IMR-90 (cell line): ENCODE measurements at regions not wholly inside any gene's neighbourhood (a gene's known extent, or its start where the extent isn't known, plus 50 kb on each side); places are given as distances from the start of the nearest gene placed in this dataset.

Experiments used
- ATAC-seq: fragments of 200-7000 bp; cut with Tn5 transposase; 2 replicates; pipeline ENCODE4 v1.9.1; 2020; ENCODE audit warnings: low read depth, mild to moderate bottlenecking, moderate library complexity
- BruUV-seq: library from RNA; stranded (reverse); fragments of 400-500 nt; replicated peaks from 2 replicates; lab custom pipeline; 2021; lab: Mats Ljungman, UMichigan
- CTCF ChIA-PET: fragments of 300-600 bp; formaldehyde crosslinking; extraction: SDS; loops from one replicate; lab custom pipeline; 2021; ENCODE audit warnings: antibody characterized with exemption; lab: Yijun Ruan, JAX
- POLR2A ChIA-PET: fragments of 300-600 bp; sonication (Branson Sonifier 250); formaldehyde crosslinking; loops from one replicate; lab custom pipeline; 2022; ENCODE audit warnings: antibody characterized with exemption; ENCODE audit not compliant: unreplicated experiment; lab: Charles Lee
- DNase-seq: peaks from one replicate; pipeline ENCODE4 v3.0.0; 2013
- H2AFZ ChIP-seq: replicated peaks from 2 replicates; pipeline ENCODE3; 2013; ENCODE audit warnings: low read length, mild to moderate bottlenecking; ENCODE audit not compliant: poor library complexity
- H2AK5ac ChIP-seq: 2 replicates; pipeline ENCODE4 v1.6.1; 2013; ENCODE audit warnings: low read depth, low read length, inconsistent platforms
- H2AK9ac ChIP-seq: replicated peaks from 2 replicates; pipeline ENCODE3; 2013; ENCODE audit warnings: mild to moderate bottlenecking, low read depth, low read length, moderate library complexity; ENCODE audit not compliant: poor library complexity
- H2BK120ac ChIP-seq: 2 replicates; pipeline ENCODE4 v1.6.1; 2013; ENCODE audit warnings: low read depth, low read length, inconsistent platforms
- H2BK15ac ChIP-seq: 3 replicates; pipeline ENCODE4 v1.6.1; 2013; ENCODE audit warnings: low read depth, low read length, inconsistent platforms
- H2BK20ac ChIP-seq: 2 replicates; pipeline ENCODE4 v1.6.1; 2013; ENCODE audit warnings: low read depth, mild to moderate bottlenecking, inconsistent platforms, low read length, moderate library complexity
- H2BK5ac ChIP-seq: 2 replicates; pipeline ENCODE4 v1.6.1; 2013; ENCODE audit warnings: mild to moderate bottlenecking, low read depth, low read length, inconsistent platforms; ENCODE audit not compliant: poor library complexity, severe bottlenecking
- H3K14ac ChIP-seq: replicated peaks from 2 replicates; pipeline ENCODE4 v1.6.1; 2013; ENCODE audit warnings: low read depth, low read length, inconsistent platforms
- H3K18ac ChIP-seq: 2 replicates; pipeline ENCODE4 v1.6.1; 2013; ENCODE audit warnings: low read depth, low read length, control low read depth
- H3K23ac ChIP-seq: 2 replicates; pipeline ENCODE4 v1.6.1; 2013; ENCODE audit warnings: low read depth, low read length, inconsistent platforms
- H3K27ac ChIP-seq: 2 replicates; pipeline ENCODE4 v1.5.1; 2013; ENCODE audit warnings: mild to moderate bottlenecking, control low read depth, low read length; ENCODE audit not compliant: insufficient read depth
- H3K27me3 ChIP-seq: 2 replicates; pipeline ENCODE4 v1.6.1; 2013; ENCODE audit warnings: low read length; ENCODE audit not compliant: control insufficient read depth, insufficient read depth
- H3K36me3 ChIP-seq: 2 replicates; pipeline ENCODE4 v1.6.1; 2013; ENCODE audit warnings: low read length, mixed read lengths; ENCODE audit not compliant: control insufficient read depth, insufficient read depth
- H3K4ac ChIP-seq: 2 replicates; pipeline ENCODE4 v1.6.1; 2013; ENCODE audit warnings: low read depth, low read length, inconsistent platforms
- H3K4me1 ChIP-seq: 2 replicates; pipeline ENCODE4 v1.6.1; 2013; ENCODE audit warnings: low read length, mixed read lengths; ENCODE audit not compliant: control insufficient read depth, insufficient read depth
- H3K4me2 ChIP-seq: 2 replicates; pipeline ENCODE4 v1.6.1; 2013; ENCODE audit warnings: low read depth, mild to moderate bottlenecking, control low read depth, low read length, moderate library complexity
- H3K4me3 ChIP-seq: 2 replicates; pipeline ENCODE4 v1.5.1; 2013; ENCODE audit warnings: low read depth, mild to moderate bottlenecking, control low read depth, low read length, moderate library complexity; ENCODE audit not compliant: insufficient read depth
- H3K56ac ChIP-seq: 2 replicates; pipeline ENCODE4 v1.6.1; 2013; ENCODE audit warnings: low read length, inconsistent platforms; ENCODE audit not compliant: insufficient read depth; ENCODE audit errors: extremely low read depth
- H3K79me1 ChIP-seq, 2 experiments: 2 replicates each; pipeline ENCODE4 v1.6.1; 2013; ENCODE audit warnings: low read length in 2 of 2, inconsistent platforms in 1 of 2, low read depth in 1 of 2
- H3K9ac ChIP-seq: 2 replicates; pipeline ENCODE4 v1.6.1; 2013; ENCODE audit warnings: low read depth, low read length, control low read depth
- H3K9me1 ChIP-seq: 2 replicates; pipeline ENCODE4 v1.6.1; 2013; ENCODE audit warnings: low read length, inconsistent platforms; ENCODE audit not compliant: insufficient read depth
- H3K9me3 ChIP-seq: 2 replicates; pipeline ENCODE4 v1.6.1; 2013; ENCODE audit warnings: low read length; ENCODE audit not compliant: control insufficient read depth, insufficient read depth
- H4K20me1 ChIP-seq: 2 replicates; pipeline ENCODE4 v1.6.1; 2013; ENCODE audit warnings: low read length, inconsistent platforms; ENCODE audit not compliant: insufficient read depth
- H4K5ac ChIP-seq: 2 replicates; pipeline ENCODE4 v1.6.1; 2013; ENCODE audit warnings: mild to moderate bottlenecking, low read depth, low read length, control low read depth
- H4K8ac ChIP-seq, 2 experiments: 2 replicates each; pipeline ENCODE4 v1.6.1; 2013; ENCODE audit warnings: low read depth in 2 of 2, low read length in 2 of 2, control low read depth in 1 of 2, inconsistent platforms in 1 of 2
- H4K91ac ChIP-seq: 2 replicates; pipeline ENCODE4 v1.6.1; 2013; ENCODE audit warnings: low read depth, low read length, inconsistent platforms; ENCODE audit not compliant: insufficient read depth
- BHLHE40 ChIP-seq: fragments of 150-350 bp; IDR thresholded peaks from 2 replicates; pipeline ENCODE4 v1.6.1; 2016; ENCODE audit warnings: mild to moderate bottlenecking, low read depth, low read length
- CEBPB ChIP-seq: IDR thresholded peaks from 2 replicates; pipeline ENCODE4 v1.6.1; 2012; ENCODE audit warnings: low read depth, low read length, improper control_type of control experiment
- CHD1 ChIP-seq: IDR thresholded peaks from 2 replicates; pipeline ENCODE4 v1.6.1; 2012; ENCODE audit warnings: low read depth, low read length, improper control_type of control experiment
- FOS ChIP-seq: fragments of 150-350 bp; IDR thresholded peaks from 2 replicates; pipeline ENCODE4 v1.6.1; 2016; ENCODE audit warnings: low read depth, low read length
- MAFK ChIP-seq: IDR thresholded peaks from 2 replicates; pipeline ENCODE4 v1.6.1; 2012; ENCODE audit warnings: low read depth, low read length, improper control_type of control experiment
- MAZ ChIP-seq: IDR thresholded peaks from 2 replicates; pipeline ENCODE4 v1.6.1; 2012; ENCODE audit warnings: low read depth, mild to moderate bottlenecking, low read length, improper control_type of control experiment, moderate library complexity, borderline replicate concordance
- MXI1 ChIP-seq: IDR thresholded peaks from 2 replicates; pipeline ENCODE4 v1.6.1; 2012; ENCODE audit warnings: low read depth, mild to moderate bottlenecking, low read length, moderate library complexity, borderline replicate concordance
- POLR2A ChIP-seq: IDR thresholded peaks from 2 replicates; pipeline ENCODE4 v1.6.1; 2012; ENCODE audit warnings: mild to moderate bottlenecking, low read depth, low read length
- RAD21 ChIP-seq: IDR thresholded peaks from 2 replicates; pipeline ENCODE4 v1.6.1; 2012; ENCODE audit warnings: low read length, improper control_type of control experiment
- RCOR1 ChIP-seq: IDR thresholded peaks from 2 replicates; pipeline ENCODE4 v1.6.1; 2012; ENCODE audit warnings: mild to moderate bottlenecking, low read length, improper control_type of control experiment; ENCODE audit not compliant: insufficient replicate concordance
- RFX5 ChIP-seq: IDR thresholded peaks from 2 replicates; pipeline ENCODE4 v1.8.0; 2012; ENCODE audit warnings: low read depth, mild to moderate bottlenecking, low read length, moderate library complexity
- SMC3 ChIP-seq: fragments of 150-350 bp; IDR thresholded peaks from 2 replicates; pipeline ENCODE4 v1.6.1; 2016; ENCODE audit warnings: low read depth, mild to moderate bottlenecking, antibody characterized with exemption, low read length, moderate library complexity
- USF2 ChIP-seq: fragments of 150-350 bp; IDR thresholded peaks from 2 replicates; pipeline ENCODE4 v1.6.1; 2017; ENCODE audit warnings: mild to moderate bottlenecking, antibody characterized with exemption, low read length, low read depth
- WGBS, 2 experiments: methylation state at CpG; one replicate each; pipeline versions ENCODE4 v1.1.5 to v1.1.7; 2013; ENCODE audit warnings: missing lambda C conversion rate in 2 of 2; ENCODE audit not compliant: insufficient read length in 1 of 2; ENCODE audit errors: extremely low coverage in 2 of 2; 5-methylcytosine and 5-hydroxymethylcytosine counted together
- dilution Hi-C: fragments of 300-500 bp; cut with HindIII; formaldehyde crosslinking; loops from one replicate; pipeline ENCODE4 v1.14.3; 2018; ENCODE audit warnings: low sequenced_read_pairs; ENCODE audit not compliant: unreplicated experiment
- in situ Hi-C: fragments of 300-500 bp; cut with MboI; formaldehyde crosslinking; loops from 3 replicates; pipeline ENCODE4 v1.14.3; 2019; ENCODE audit warnings: low sequenced_read_pairs, inconsistent platforms, mixed read lengths
- intact Hi-C: fragments of 100-400 bp; cut with micrococcal nuclease; formaldehyde crosslinking; loops from 2 replicates; pipeline ENCODE4 v1.10.0; 2022
- TF ChIP-seq, protein P1 (sequence below): fragments of 150-350 bp; IDR thresholded peaks from 2 replicates; pipeline ENCODE4 v1.6.1; 2016; ENCODE audit warnings: low read depth, mild to moderate bottlenecking, low read length, moderate library complexity, borderline replicate concordance

DNA sequence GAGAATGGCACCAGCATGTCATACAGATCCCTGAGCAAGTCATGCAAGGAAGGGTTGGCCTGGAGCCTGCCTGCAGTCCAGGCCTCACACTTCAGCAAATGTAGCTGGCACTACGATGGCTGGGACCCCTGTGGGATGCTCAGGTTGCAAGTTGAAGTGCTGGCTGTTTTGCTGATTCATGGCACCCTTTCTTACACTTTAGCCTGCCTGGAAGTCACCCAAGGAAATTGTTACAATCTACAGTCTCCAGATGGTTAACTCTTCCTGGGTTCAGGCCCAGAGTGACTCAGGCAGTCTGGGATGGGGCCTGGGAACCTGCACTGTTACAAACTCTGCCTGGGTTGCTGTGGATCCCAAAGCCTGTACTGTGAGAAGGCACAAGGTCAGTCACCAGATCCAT lies 91.0 kb upstream of the SLC6A11 start:
- ChIA-PET POLR2A (no interaction called here), CTCF (no interaction called here)
- Histone ChIP-seq H3K9me1 (no peaks in the 10 kb centered on the region), H3K23ac (no peak overlapping the region), H2AK5ac (no peak overlapping the region), H3K36me3 (no peaks in the 10 kb centered on the region), H3K4ac (no peak overlapping the region), H3K56ac (no peak overlapping the region), H3K4me3 (no peak overlapping the region), H3K27ac (no peak overlapping the region), H2BK5ac (no peak overlapping the region), H3K4me1 (no peaks in the 10 kb centered on the region), H2AFZ (no peak overlapping the region), H3K79me1 (no peaks in the 10 kb centered on the region), H3K27me3 (no peaks in the 10 kb centered on the region), H2AK9ac (no peak overlapping the region), H3K9me3 (no peaks in the 10 kb centered on the region), H3K14ac (no peak overlapping the region), H4K5ac (no peak overlapping the region), H2BK120ac (no peak overlapping the region), H3K9ac (no peak overlapping the region), H3K18ac (no peak overlapping the region), H4K91ac (no peak overlapping the region), H4K20me1 (no peaks in the 10 kb centered on the region), H2BK15ac (no peak overlapping the region), H4K8ac (no peak overlapping the region), H2BK20ac (no peak overlapping the region), H3K4me2 (no peak overlapping the region)
- intact Hi-C loops = no loop called here
- ATAC-seq (no peak), DNase-seq (no peak)
- BruUV-seq = no TSS peak
- 0% methylated on average over 1 of the region's 1 CpG; no CpG with 5 or more reads in 1 of the 2 experiments for WGBS, 2 experiments
- TF ChIP-seq RFX5 = no peak
- TF ChIP-seq BHLHE40 = no peak
- no peak for TF ChIP-seq RAD21
- no peak for TF ChIP-seq POLR2A
- TF ChIP-seq CHD1 = no peak
- TF ChIP-seq, protein P1, sequence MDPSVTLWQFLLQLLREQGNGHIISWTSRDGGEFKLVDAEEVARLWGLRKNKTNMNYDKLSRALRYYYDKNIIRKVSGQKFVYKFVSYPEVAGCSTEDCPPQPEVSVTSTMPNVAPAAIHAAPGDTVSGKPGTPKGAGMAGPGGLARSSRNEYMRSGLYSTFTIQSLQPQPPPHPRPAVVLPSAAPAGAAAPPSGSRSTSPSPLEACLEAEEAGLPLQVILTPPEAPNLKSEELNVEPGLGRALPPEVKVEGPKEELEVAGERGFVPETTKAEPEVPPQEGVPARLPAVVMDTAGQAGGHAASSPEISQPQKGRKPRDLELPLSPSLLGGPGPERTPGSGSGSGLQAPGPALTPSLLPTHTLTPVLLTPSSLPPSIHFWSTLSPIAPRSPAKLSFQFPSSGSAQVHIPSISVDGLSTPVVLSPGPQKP = no peak
- TF ChIP-seq USF2 = no peak
- TF ChIP-seq CEBPB = no peak
- TF ChIP-seq SMC3 = no peak
- TF ChIP-seq FOS = no peak
- no peak for TF ChIP-seq RCOR1
- no peak for TF ChIP-seq MAZ
- no peak for TF ChIP-seq MAFK
- TF ChIP-seq MXI1 = no peak
- dilution Hi-C loops = no loop called here
- in situ Hi-C loops = no loop called here
